ENCODE measurements at regions not wholly inside any gene's neighbourhood (a gene's known extent, or its start where the extent isn't known, plus 50 kb on each side); places are given as distances from the start of the nearest gene placed in this dataset.

- TF ChIP-seq CTCF (IDR thresholded peaks at IDR 0.05; ENCODE audit: control extremely low read depth in 1 of 3, insufficient read depth in 1 of 3, low read depth in 1 of 3, low read length in 3 of 3) (no peak), POLR2A (IDR thresholded peaks at IDR 0.05; ENCODE audit: control extremely low read depth in 1 of 2, low read depth in 2 of 2, low read length in 2 of 2) (no peak), EZH2 (IDR thresholded peaks at IDR 0.05; ENCODE audit: low read depth, low read length, severe bottlenecking) (no peak), YY1 (IDR thresholded peaks at IDR 0.05; ENCODE audit: low read depth, low read length) (no peak), SAP30 (IDR thresholded peaks at IDR 0.05; ENCODE audit: insufficient read depth, insufficient replicate concordance, low read length) (no peak), HDAC6 (IDR thresholded peaks at IDR 0.05; ENCODE audit: low read depth, low read length) (no peak), NRF1 (IDR thresholded peaks at IDR 0.05; ENCODE audit: low read depth, low read length) (no peak), SIN3A (conservative IDR thresholded peaks at IDR 0.05 in 1 of 2, IDR thresholded peaks at IDR 0.05 in 1 of 2; ENCODE audit: low read depth in 1 of 2, low read length in 2 of 2) (no peak), KDM1A (IDR thresholded peaks at IDR 0.05; ENCODE audit: borderline replicate concordance, low read length) (no peak)
Observed at GRCh38 chr13:21917086-21918015, 246.5 kb downstream of the FGF9 start.
